ENCODE measurements at regions not wholly inside any gene's neighbourhood (a gene's known extent, or its start where the extent isn't known, plus 50 kb on each side); places are given as distances from the start of the nearest gene placed in this dataset.

GRCh38 chr11:8838248-8838647, 72.7 kb upstream of the AKIP1 start:
- TF ChIP-seq CTCF (IDR thresholded peaks at IDR 0.05) (no peak), POLR2A (IDR thresholded peaks at IDR 0.05) (no peak)

Data from heart left ventricle (tissue), 13 donors.